Prostate gland (tissue), 2 donors: ENCODE measurements at regions not wholly inside any gene's neighbourhood (a gene's known extent, or its start where the extent isn't known, plus 50 kb on each side); places are given as distances from the start of the nearest gene placed in this dataset.

ENCODE experiments used
- DNase-seq: peaks from one replicate; pipeline ENCODE4 v3.0.0-alpha.2; 2019; ENCODE audit warnings: low spot score
- H3K27ac ChIP-seq, 2 donors: fragments of 200-600 bp; sonication (generic); 2 replicates each; pipeline ENCODE4 v1.5.1; 2017 to 2019
- H3K27me3 ChIP-seq: fragments of 200-600 bp; sonication (generic); replicated peaks from 2 replicates; pipeline ENCODE4 v1.5.1; 2019; ENCODE audit not compliant: insufficient read depth
- H3K36me3 ChIP-seq, 2 donors: fragments of 200-600 bp; sonication (generic); 1 replicate in 1 of 2; 2 replicates in 1 of 2; pipeline versions ENCODE4 v1.5.1 to v1.8.1; 2017 to 2019
- H3K4me1 ChIP-seq: fragments of 200-600 bp; sonication (generic); replicated peaks from 2 replicates; pipeline ENCODE4 v1.5.1; 2019
- H3K4me3 ChIP-seq, 2 donors: fragments of 200-600 bp; sonication (generic); 2 replicates each; pipeline ENCODE4 v1.5.1; 2017 to 2019
- H3K9me3 ChIP-seq: fragments of 200-600 bp; sonication (generic); 2 replicates; pipeline ENCODE4 v1.5.1; 2017
- POLR2A ChIP-seq: fragments of 450-650 bp; IDR thresholded peaks from one replicate; pipeline ENCODE4 v1.6.1; 2016; ENCODE audit warnings: antibody characterized with exemption, mild to moderate bottlenecking
- POLR2AphosphoS5 ChIP-seq: sonication (generic); formaldehyde crosslinking; IDR thresholded peaks from one replicate; pipeline ENCODE4 v1.6.1; 2017; ENCODE audit warnings: antibody characterized with exemption
- WGBS: methylation state at CpG from one replicate; pipeline ENCODE4 v1.1.5; 2018; 5-methylcytosine and 5-hydroxymethylcytosine counted together
- intact Hi-C: fragments of 100-400 bp; cut with DNase I; formaldehyde crosslinking; loops from one replicate; pipeline ENCODE4 v1.14.2; 2022
- TF ChIP-seq, protein P1 (sequence below), 4 experiments: fragments of 200-600 bp in 2 of 4; fragments of 450-650 bp in 2 of 4; sonication (generic) in 2 of 4; IDR thresholded peaks; 1 replicate in 3 of 4; 2 replicates in 1 of 4; pipeline ENCODE4 v1.5.1; 2016 to 2019; ENCODE audit warnings: antibody characterized with exemption in 4 of 4, mild to moderate bottlenecking in 2 of 4, moderate library complexity in 2 of 4

DNA sequence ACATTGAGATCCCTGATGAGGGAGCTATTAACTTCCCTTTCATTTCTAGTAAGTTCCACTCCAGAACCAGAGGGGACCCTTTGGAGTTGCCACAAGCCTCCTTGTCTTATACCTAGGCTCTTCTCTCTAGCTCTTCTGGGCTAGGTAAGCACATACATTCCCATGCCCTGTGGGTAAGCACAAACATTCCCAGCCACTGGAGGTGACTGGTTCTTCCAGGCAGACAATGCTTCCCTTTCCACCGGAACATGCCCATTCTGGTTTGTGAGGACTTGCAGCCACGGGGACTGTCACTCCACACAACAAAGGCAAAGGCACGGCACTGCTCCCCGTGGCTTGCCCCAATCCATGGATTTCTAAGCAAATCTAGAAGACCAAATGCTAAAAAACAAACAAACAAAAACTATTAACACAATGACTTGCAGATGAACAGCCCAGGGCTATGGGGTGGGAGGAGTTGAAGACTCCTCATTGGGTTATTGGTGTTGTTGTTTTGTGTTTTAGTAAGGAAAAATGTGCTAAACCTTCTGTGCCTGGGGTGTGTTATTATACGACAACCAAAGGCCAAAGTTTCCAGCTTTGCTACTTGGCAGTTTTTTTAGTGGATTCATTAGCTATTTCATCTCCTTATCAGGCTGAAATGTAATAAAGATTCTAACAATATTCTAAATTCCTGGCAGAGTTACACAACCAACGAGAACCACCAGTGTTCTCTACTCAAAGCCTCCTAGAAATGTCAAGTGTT lies 276.2 kb downstream of the SYK start:
- Histone ChIP-seq H3K36me3 (no peaks in the 10 kb centered on the region), H3K4me3 (no peak overlapping the region), H3K27ac (no peak overlapping the region), H3K27me3 (no peaks in the 10 kb centered on the region), H3K9me3 (no peaks in the 10 kb centered on the region), H3K4me1 (no peaks in the 10 kb centered on the region)
- 52% methylated on average over 6 of the region's 6 CpGs for WGBS
- no peak for DNase-seq
- TF ChIP-seq POLR2AphosphoS5 (no peak), POLR2A (no peak)
- TF ChIP-seq, protein P1, sequence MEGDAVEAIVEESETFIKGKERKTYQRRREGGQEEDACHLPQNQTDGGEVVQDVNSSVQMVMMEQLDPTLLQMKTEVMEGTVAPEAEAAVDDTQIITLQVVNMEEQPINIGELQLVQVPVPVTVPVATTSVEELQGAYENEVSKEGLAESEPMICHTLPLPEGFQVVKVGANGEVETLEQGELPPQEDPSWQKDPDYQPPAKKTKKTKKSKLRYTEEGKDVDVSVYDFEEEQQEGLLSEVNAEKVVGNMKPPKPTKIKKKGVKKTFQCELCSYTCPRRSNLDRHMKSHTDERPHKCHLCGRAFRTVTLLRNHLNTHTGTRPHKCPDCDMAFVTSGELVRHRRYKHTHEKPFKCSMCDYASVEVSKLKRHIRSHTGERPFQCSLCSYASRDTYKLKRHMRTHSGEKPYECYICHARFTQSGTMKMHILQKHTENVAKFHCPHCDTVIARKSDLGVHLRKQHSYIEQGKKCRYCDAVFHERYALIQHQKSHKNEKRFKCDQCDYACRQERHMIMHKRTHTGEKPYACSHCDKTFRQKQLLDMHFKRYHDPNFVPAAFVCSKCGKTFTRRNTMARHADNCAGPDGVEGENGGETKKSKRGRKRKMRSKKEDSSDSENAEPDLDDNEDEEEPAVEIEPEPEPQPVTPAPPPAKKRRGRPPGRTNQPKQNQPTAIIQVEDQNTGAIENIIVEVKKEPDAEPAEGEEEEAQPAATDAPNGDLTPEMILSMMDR (IDR thresholded peaks at IDR 0.05), result no peak
- intact Hi-C loops, result no loop called here

DNA sequence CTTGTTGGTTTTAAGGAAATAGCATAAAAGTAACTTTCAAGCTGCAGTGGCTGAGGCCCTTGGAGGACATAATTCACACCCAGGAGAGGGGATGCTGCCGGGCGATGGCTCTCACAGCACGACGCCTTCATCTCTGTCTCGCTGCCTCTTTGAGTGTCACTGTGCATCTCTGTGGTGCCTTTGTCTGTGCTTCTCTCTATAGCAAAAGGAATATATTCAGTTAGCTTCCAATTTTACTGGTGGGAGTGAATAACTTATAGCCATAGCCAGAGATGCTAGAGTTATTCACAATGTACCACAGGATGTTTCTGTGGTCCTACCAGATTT lies 276.7 kb downstream of the SYK start:
- Histone ChIP-seq H3K4me3 (no peak overlapping the region), H3K4me1 (no peaks in the 10 kb centered on the region), H3K27me3 (no peaks in the 10 kb centered on the region), H3K27ac (no peak overlapping the region), H3K9me3 (no peaks in the 10 kb centered on the region), H3K36me3 (no peaks in the 10 kb centered on the region)
- intact Hi-C loops, result no loop called here
- 85% methylated on average over 5 of the region's 5 CpGs for WGBS
- TF ChIP-seq POLR2A (no peak), POLR2AphosphoS5 (no peak)
- TF ChIP-seq, protein P1 (IDR thresholded peaks at IDR 0.05), result no peak
- DNase-seq, result no peak

DNA sequence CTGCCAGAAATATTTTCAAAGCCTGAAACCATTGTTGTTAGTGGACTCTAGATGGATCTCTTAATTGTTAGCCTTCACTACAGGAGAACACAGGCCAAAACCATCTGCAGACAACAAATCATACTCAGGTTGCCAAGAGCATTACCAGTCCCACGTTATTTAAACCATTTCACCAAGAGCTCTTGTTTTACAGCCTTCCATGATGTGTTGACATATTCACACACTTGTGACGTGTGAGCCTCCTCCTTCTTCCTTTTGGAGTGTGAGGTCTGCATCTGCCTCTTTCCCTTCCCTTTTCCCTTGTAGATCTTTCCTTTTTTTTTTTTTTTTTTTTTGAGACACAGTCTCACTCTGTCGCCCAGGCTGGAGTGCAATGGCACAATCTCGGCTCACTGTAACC lies 279.0 kb downstream of the AUH start:
- no peak overlapping the region for H3K27ac ChIP-seq
- H3K9me3 ChIP-seq, result no peaks in the 10 kb centered on the region
- H3K4me1 ChIP-seq, result no peaks in the 10 kb centered on the region
- intact Hi-C loops, result no loop called here
- H3K27me3 ChIP-seq, result no peaks in the 10 kb centered on the region
- no peak overlapping the region for H3K4me3 ChIP-seq
- no peak for DNase-seq
- 60% methylated on average over 4 of the region's 4 CpGs for WGBS
- H3K36me3 ChIP-seq, result no peaks in the 10 kb centered on the region
- TF ChIP-seq POLR2A (no peak), POLR2AphosphoS5 (no peak)
- TF ChIP-seq, protein P1 (IDR thresholded peaks at IDR 0.05), result no peak

DNA sequence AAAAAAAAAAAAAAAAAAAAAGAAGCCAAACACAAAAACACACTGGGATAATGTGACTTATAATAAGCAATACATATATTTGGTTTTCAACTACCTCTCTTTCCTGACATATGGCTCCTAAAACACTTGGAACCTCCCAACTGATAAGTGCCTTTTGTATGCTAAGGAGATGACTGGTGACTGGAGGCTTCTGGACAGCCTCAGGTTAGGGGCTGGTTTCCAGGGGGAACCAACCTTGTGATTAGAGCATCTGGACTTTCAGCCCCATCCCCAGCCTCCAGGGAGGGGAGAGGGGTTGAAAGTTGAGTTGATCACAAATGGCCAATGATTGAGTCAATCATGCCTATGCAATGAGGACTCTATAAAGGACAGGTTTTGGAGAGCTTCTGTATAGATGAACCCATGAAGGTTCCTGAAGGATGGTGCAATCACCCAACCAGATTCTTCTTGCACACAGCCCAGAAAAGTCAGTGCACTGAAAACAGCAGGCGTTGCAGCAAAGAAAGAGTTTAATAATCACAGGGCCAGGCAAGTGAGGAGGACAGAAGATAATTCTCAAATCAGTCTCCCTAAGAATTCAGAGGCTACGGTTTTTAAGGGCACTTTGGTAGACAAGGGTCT lies 276.7 kb downstream of the AUH start:
- no peak for TF ChIP-seq POLR2A
- TF ChIP-seq POLR2AphosphoS5, result no peak
- TF ChIP-seq, protein P1 (IDR thresholded peaks at IDR 0.05), result no peak
- DNase-seq, result no peak
- intact Hi-C loops, result no loop called here
- H3K9me3 ChIP-seq, result no peaks in the 10 kb centered on the region
- no peak overlapping the region for H3K27ac ChIP-seq
- no peak overlapping the region for H3K4me3 ChIP-seq
- H3K27me3 ChIP-seq, result no peaks in the 10 kb centered on the region
- H3K4me1 ChIP-seq, result no peaks in the 10 kb centered on the region
- 80% methylated on average over 2 of the region's 2 CpGs for WGBS
- no peaks in the 10 kb centered on the region for H3K36me3 ChIP-seq
